NCI-H69 (cell line): ENCODE measurements at regions not wholly inside any gene's neighbourhood (a gene's known extent, or its start where the extent isn't known, plus 50 kb on each side); places are given as distances from the start of the nearest gene placed in this dataset.

Source experiments
- DNase-seq: peaks from one replicate; lab custom pipeline; 2025; lab: John Stamatoyannopoulos, UW

- no peak for DNase-seq
Measured at GRCh38 chr17:70021726-70022125, 53.3 kb upstream of the KCNJ16 start.

DNA sequence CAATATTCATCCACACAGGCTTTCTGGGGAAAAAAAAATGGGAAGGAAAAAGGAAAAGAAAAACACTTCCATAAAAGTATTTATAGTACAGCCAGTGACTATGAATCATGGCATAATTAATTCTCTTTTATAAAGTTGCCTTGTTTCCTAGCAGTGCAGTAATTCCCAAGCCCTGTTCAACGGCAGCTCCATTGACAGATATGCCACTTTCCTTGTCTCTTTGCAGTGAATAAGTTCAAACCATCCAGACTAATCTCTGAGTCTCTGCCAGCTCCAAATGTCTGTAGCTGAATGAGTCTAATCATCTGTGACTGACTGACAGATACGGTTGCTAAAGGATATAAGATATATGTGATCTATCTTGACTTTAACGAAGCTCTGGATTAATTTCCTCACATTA lies 52.9 kb upstream of the KCNJ16 start:
- no peak for DNase-seq

- no peak for DNase-seq
Measured at GRCh38 chr17:70024253-70024652, 50.8 kb upstream of the KCNJ16 start.
